K562 (cell line): ENCODE measurements at regions not wholly inside any gene's neighbourhood (a gene's known extent, or its start where the extent isn't known, plus 50 kb on each side); places are given as distances from the start of the nearest gene placed in this dataset.

Source experiments
- ARID3A ChIP-seq: IDR thresholded peaks from 2 replicates; pipeline ENCODE4 v1.6.1; 2012; ENCODE audit warnings: low read depth, low read length, improper control_type of control experiment, borderline replicate concordance
- CTCF ChIP-seq, 3 experiments: IDR thresholded peaks in 2 of 3; conservative IDR thresholded peaks in 1 of 3; 2 replicates each; pipeline ENCODE4 v1.5.1; 2011 to 2012; ENCODE audit warnings: low read length in 3 of 3, mild to moderate bottlenecking in 3 of 3, control low read depth in 2 of 3, improper control_type of control experiment in 1 of 3, inconsistent platforms in 1 of 3, low read depth in 1 of 3, mixed read lengths in 1 of 3, moderate library complexity in 1 of 3; ENCODE audit not compliant: insufficient read depth in 2 of 3
- E2F4 ChIP-seq: sonication (generic); formaldehyde crosslinking; IDR thresholded peaks from 2 replicates; pipeline ENCODE4 v1.8.0; 2022; ENCODE audit warnings: mild to moderate bottlenecking, low read depth, missing genetic modification reagents
- ETS1 ChIP-seq: conservative IDR thresholded peaks from 2 replicates; pipeline ENCODE4 v1.6.1; 2011; ENCODE audit warnings: low read depth, mild to moderate bottlenecking, low read length; ENCODE audit not compliant: control insufficient read depth
- FOXJ3 ChIP-seq: sonication (generic); formaldehyde crosslinking; IDR thresholded peaks from 2 replicates; pipeline ENCODE4 v1.4.0; 2020; ENCODE audit warnings: mild to moderate bottlenecking, missing genetic modification reagents
- HDAC6 ChIP-seq: IDR thresholded peaks from 2 replicates; pipeline ENCODE4 v1.6.1; 2012; ENCODE audit warnings: low read depth, mild to moderate bottlenecking, control low read depth, inconsistent platforms, low read length, moderate library complexity
- KDM1A ChIP-seq, 2 experiments: fragments of 450-650 bp; IDR thresholded peaks; 2 replicates each; pipeline ENCODE4 v1.6.1; 2016; ENCODE audit warnings: mild to moderate bottlenecking in 2 of 2
- MAFK ChIP-seq: IDR thresholded peaks from 2 replicates; pipeline ENCODE4 v1.6.1; 2011; ENCODE audit warnings: low read length, improper control_type of control experiment
- POLR2A ChIP-seq: fragments of 450-650 bp; conservative IDR thresholded peaks from 2 replicates; pipeline ENCODE4 v1.6.1; 2016
- POLR2AphosphoS5 ChIP-seq: IDR thresholded peaks from 2 replicates; pipeline ENCODE4 v1.6.1; 2011; ENCODE audit warnings: mild to moderate bottlenecking, low read depth, low read length, moderate library complexity; ENCODE audit not compliant: control insufficient read depth, insufficient read depth
- SREBF1 ChIP-seq: fragments of 150-350 bp; IDR thresholded peaks from 2 replicates; pipeline ENCODE4 v1.6.1; 2014; ENCODE audit warnings: antibody characterized with exemption, low read depth, low read length, borderline replicate concordance
- STAT5B ChIP-seq: fragments of 250-450 bp; sonication (Bioruptor Pico); IDR thresholded peaks from 2 replicates; pipeline ENCODE4 v1.8.0; 2021; ENCODE audit warnings: mild to moderate bottlenecking, inconsistent platforms
- ZNF324 ChIP-seq: fragments of 250-450 bp; sonication (Bioruptor Pico); IDR thresholded peaks from 2 replicates; pipeline ENCODE4 v1.4.0; 2020; ENCODE audit warnings: mild to moderate bottlenecking
- ZNF695 ChIP-seq: fragments of 450-650 bp; formaldehyde crosslinking; IDR thresholded peaks from 2 replicates; pipeline ENCODE4 v1.4.0; 2020; ENCODE audit warnings: mild to moderate bottlenecking, moderate library complexity

DNA sequence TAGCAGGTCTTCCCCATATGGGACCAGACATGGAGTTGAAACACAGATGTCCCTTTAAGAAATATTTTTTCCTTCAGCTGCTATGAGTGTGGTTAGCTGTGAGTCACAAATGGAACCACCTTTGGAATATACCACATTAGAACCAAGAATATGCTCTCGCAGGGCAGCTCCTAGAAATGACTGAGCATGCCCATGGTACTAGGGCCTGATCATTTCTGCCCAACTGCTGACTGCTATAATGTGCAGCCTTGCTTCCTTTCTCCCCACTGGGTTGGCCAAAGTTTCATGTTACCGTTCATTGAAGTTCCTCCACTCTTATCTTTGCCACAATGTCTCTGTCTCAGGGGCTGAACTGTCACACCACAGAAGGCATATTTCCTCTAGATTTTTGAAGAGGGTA is 1074.6 kb downstream of the FLRT2 start:
- TF ChIP-seq ZNF324 (CRISPR knock-in tag) (no peak), ETS1 (no peak), E2F4 (CRISPR knock-in tag) (no peak), MAFK (no peak), POLR2A (no peak), POLR2AphosphoS5 (no peak), CTCF (IDR thresholded peaks at IDR 0.05 in 2 of 3, conservative IDR thresholded peaks at IDR 0.05 in 1 of 3; ENCODE audit: insufficient read depth in 2 of 3, low read depth in 1 of 3, low read length in 3 of 3) (no peak), ZNF695 (CRISPR knock-in tag) (no peak), FOXJ3 (CRISPR knock-in tag) (no peak), SREBF1 (no peak), STAT5B (no peak), HDAC6 (no peak), KDM1A (IDR thresholded peaks at IDR 0.05) (no peak), ARID3A (no peak)
